T-cell (primary cell): ENCODE measurements at regions not wholly inside any gene's neighbourhood (a gene's known extent, or its start where the extent isn't known, plus 50 kb on each side); places are given as distances from the start of the nearest gene placed in this dataset.

ENCODE experiments used
- ATAC-seq, 4 experiments: fragments of 200-7000 bp in 3 of 4; fragments of 150-1000 bp in 1 of 4; cut with Tn5 transposase; replicated peaks in 1 of 4; 1 replicate in 3 of 4; 2 replicates in 1 of 4; pipeline ENCODE4 v1.10.0; 2021; ENCODE audit warnings: moderate library complexity in 3 of 4, mild to moderate bottlenecking in 2 of 4, moderate number of reproducible peaks in 1 of 4
- CTCF ChIA-PET, 2 donors: fragments of 300-600 bp; sonication (Branson Sonifier 250); formaldehyde crosslinking; loops; one replicate each; lab custom pipeline; 2022; ENCODE audit warnings: antibody characterized with exemption in 2 of 2; lab: Charles Lee
- POLR2A ChIA-PET, 2 donors: fragments of 300-600 bp; sonication (Branson Sonifier 250); formaldehyde crosslinking; loops; one replicate each; lab custom pipeline; 2022; ENCODE audit warnings: antibody characterized with exemption in 2 of 2; lab: Charles Lee
- DNase-seq, 35 experiments: peaks; one replicate each; pipeline versions ENCODE4 v3.0.0 to v3.0.0-alpha.2; 2013 to 2023
- H3K27ac ChIP-seq: one replicate; pipeline ENCODE4 v1.5.1; 2013; ENCODE audit warnings: low read length
- H3K27me3 ChIP-seq, 2 experiments: replicated peaks in 1 of 2; 1 replicate in 1 of 2; 2 replicates in 1 of 2; pipeline versions ENCODE4 v1.6.1 to v1.7.0; 2013; ENCODE audit warnings: low read length in 1 of 2, mixed read lengths in 1 of 2; ENCODE audit not compliant: control insufficient read depth in 2 of 2, insufficient read depth in 2 of 2; ENCODE audit errors: extremely low read depth in 1 of 2
- H3K36me3 ChIP-seq, 2 donors: 1 replicate in 1 of 2; 2 replicates in 1 of 2; pipeline versions ENCODE4 v1.6.1 to v1.7.0; 2013; ENCODE audit warnings: low read length in 1 of 2; ENCODE audit not compliant: control insufficient read depth in 2 of 2, insufficient read depth in 1 of 2; ENCODE audit errors: extremely low read depth in 1 of 2
- H3K4me1 ChIP-seq, 2 experiments: 1 replicate in 1 of 2; 2 replicates in 1 of 2; pipeline versions ENCODE4 v1.6.1 to v1.7.0; 2013; ENCODE audit warnings: low read length in 2 of 2, mixed read lengths in 1 of 2; ENCODE audit not compliant: insufficient read depth in 2 of 2, control insufficient read depth in 1 of 2; ENCODE audit errors: extremely low read depth in 1 of 2
- H3K4me3 ChIP-seq, 2 donors: 1 replicate in 1 of 2; 2 replicates in 1 of 2; pipeline versions ENCODE4 v1.5.1 to v1.7.0; 2013; ENCODE audit warnings: mild to moderate bottlenecking in 2 of 2, low read length in 1 of 2, moderate library complexity in 1 of 2; ENCODE audit not compliant: control insufficient read depth in 1 of 2; ENCODE audit errors: extremely low read depth in 1 of 2
- H3K9me3 ChIP-seq: 2 replicates; pipeline ENCODE4 v1.7.0; 2013
- H3K27ac Mint-ChIP-seq, 2 donors: one replicate each; pipeline ENCODE4 v1.8.0; 2020 to 2021; ENCODE audit warnings: mild to moderate bottlenecking in 2 of 2, mixed read lengths in 2 of 2
- H3K27me3 Mint-ChIP-seq, 2 donors: one replicate each; pipeline ENCODE4 v1.8.0; 2021 to 2022; ENCODE audit warnings: mixed read lengths in 2 of 2
- H3K36me3 Mint-ChIP-seq: one replicate; pipeline ENCODE4 v1.8.0; 2021; ENCODE audit warnings: mixed read lengths
- H3K4me1 Mint-ChIP-seq, 3 donors: one replicate each; pipeline ENCODE4 v1.8.0; 2020 to 2022; ENCODE audit warnings: mixed read lengths in 3 of 3, mild to moderate bottlenecking in 1 of 3
- H3K4me3 Mint-ChIP-seq, 3 donors: one replicate each; pipeline ENCODE4 v1.8.0; 2020 to 2022; ENCODE audit warnings: mild to moderate bottlenecking in 3 of 3, mixed read lengths in 3 of 3, moderate library complexity in 3 of 3
- H3K9me3 Mint-ChIP-seq, 3 donors: one replicate each; pipeline ENCODE4 v1.8.0; 2020 to 2022; ENCODE audit warnings: mixed read lengths in 3 of 3
- WGBS: methylation state at CpG from one replicate; pipeline ENCODE4 v1.1.5; 2013; ENCODE audit warnings: missing lambda C conversion rate; ENCODE audit not compliant: insufficient coverage; 5-methylcytosine and 5-hydroxymethylcytosine counted together

DNA sequence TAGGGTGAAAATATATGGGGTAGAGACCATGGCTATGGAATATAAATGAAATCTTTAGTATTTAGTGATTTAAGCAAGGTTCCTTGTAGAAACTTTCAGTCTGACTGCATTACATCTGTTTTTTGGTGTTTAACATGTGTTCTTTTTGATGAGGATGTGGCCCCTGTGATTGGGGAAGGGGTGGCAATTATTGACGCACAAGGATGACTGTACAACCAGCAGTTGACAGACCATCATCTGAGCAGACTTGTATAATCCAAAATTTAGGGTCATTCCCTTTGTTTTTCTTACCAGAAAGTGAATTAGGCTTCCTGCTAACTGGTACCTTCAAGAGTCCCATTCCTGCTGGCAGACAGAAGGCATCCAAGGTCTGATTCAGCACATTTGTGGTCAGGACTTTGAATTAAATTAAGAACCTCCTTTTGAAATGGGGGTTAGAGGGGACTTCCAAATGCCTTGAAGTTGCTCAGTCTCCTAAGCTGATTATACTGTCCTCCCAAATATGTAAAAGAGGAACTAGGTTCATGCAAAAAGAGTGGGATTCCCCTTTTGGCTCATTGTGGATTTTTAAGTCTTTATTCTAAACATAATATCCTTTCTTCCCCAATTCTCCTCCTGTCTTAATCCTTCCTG is 112.4 kb upstream of the CXCL13 start:
- CTCF ChIA-PET: no interaction called here
- Histone ChIP-seq H3K9me3 (no peaks in the 10 kb centered on the region), H3K4me1 (no peaks in the 10 kb centered on the region), H3K27me3 (no peaks in the 10 kb centered on the region), H3K4me3 (no peak overlapping the region), H3K27ac (no peak overlapping the region), H3K36me3 (no peaks in the 10 kb centered on the region)
- 80% methylated on average over 1 of the region's 1 CpG for WGBS
- ATAC-seq (no peak), DNase-seq (no peak)
- POLR2A ChIA-PET: interaction anchor here in 1 of 2 donors (0.6 kb wide), 1 partner anchor 1100 kb away, joined by 3 read pairs; no protein-coding TSS in a partner anchor
- H3K9me3 Mint-ChIP-seq: no peaks in the 10 kb centered on the region
- H3K27ac Mint-ChIP-seq: no peak overlapping the region
- H3K27me3 Mint-ChIP-seq: peaks cover 7 to 22% of the 10 kb centered on the region in 2 donors
- no peak overlapping the region for H3K4me3 Mint-ChIP-seq
- H3K36me3 Mint-ChIP-seq: no peaks in the 10 kb centered on the region
- no peaks in the 10 kb centered on the region for H3K4me1 Mint-ChIP-seq

DNA sequence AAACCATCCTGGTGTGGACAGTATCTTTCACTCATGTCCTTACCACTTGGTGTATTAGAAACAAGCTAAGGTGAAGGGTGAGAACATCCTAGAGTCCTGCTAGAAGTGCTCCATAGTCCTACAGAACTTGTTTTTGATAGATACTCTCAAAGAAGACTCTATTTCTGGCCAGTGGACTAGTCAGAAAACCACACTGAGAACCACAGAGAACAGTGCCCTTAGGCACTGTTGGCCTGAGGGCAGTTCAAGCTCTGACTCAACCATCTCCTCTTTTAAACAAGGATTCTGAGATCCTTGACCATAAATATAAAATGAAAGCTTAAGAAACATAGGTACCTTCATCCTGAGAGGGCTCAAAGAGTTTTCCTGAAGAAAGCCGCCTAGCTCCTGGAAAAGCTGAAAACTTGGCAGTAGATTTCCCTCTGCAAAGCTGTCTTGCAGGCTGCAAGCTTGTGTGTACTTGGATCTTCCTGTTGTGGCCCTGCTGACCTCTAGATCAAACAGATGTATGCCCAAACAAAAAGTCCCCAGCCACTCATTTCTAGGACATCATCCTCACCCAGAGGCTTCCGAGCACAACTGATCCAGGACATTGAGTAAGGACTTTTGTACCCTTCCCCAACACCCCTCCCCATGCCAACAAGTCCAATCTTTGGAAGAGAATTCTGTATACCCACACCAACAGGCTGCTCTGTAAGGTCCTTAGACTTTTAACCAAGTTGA is 111.6 kb upstream of the CXCL13 start:
- H3K9me3 ChIP-seq: no peaks in the 10 kb centered on the region
- DNase-seq (no peak), ATAC-seq (no peak)
- no peak overlapping the region for H3K4me3 Mint-ChIP-seq
- H3K4me3 ChIP-seq: no peak overlapping the region
- no peaks in the 10 kb centered on the region for H3K36me3 ChIP-seq
- no peak overlapping the region for H3K27ac Mint-ChIP-seq
- no peaks in the 10 kb centered on the region for H3K4me1 Mint-ChIP-seq
- ChIA-PET POLR2A (interaction anchor here in 1 of 2 donors (0.6 kb wide), 1 partner anchor 1101 kb away, joined by 3 read pairs; no protein-coding TSS in a partner anchor), CTCF (no interaction called here)
- H3K9me3 Mint-ChIP-seq: no peaks in the 10 kb centered on the region
- no peaks in the 10 kb centered on the region for H3K36me3 Mint-ChIP-seq
- no peak overlapping the region for H3K27ac ChIP-seq
- H3K4me1 ChIP-seq: no peaks in the 10 kb centered on the region
- 88% methylated on average over 2 of the region's 2 CpGs for WGBS
- peaks cover 7 to 22% of the 10 kb centered on the region in 2 donors for H3K27me3 Mint-ChIP-seq
- H3K27me3 ChIP-seq: no peaks in the 10 kb centered on the region

DNA sequence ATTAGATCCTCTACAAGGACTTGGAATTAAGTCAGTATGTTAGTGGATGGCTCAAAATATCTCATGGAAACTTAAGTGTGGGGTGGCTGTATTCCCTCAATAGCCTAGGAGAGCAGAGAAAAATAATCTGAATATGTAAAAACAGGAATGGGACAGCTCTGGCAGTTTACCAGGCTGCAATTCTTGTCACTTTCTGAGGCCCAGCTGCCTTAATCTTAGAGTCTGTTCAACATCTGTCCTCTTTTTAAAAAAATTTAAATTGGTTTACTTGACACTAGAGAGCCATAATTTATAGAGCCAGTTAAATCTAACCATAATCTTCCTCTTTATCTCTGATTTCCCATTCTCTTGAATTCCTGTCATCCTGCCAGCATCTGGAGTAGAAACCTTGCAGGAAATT is 109.2 kb upstream of the CXCL13 start:
- no peak for ATAC-seq
- H3K36me3 Mint-ChIP-seq: no peaks in the 10 kb centered on the region
- H3K27me3 Mint-ChIP-seq: peaks cover 0 to 7% of the 10 kb centered on the region in 2 donors
- POLR2A ChIA-PET: no interaction called here
- H3K36me3 ChIP-seq: no peaks in the 10 kb centered on the region
- no peaks in the 10 kb centered on the region for H3K4me1 ChIP-seq
- H3K4me1 Mint-ChIP-seq: no peaks in the 10 kb centered on the region
- H3K4me3 ChIP-seq: no peak overlapping the region
- CTCF ChIA-PET: no interaction called here
- no peak for DNase-seq
- no peak overlapping the region for H3K27ac ChIP-seq
- no peaks in the 10 kb centered on the region for H3K27me3 ChIP-seq
- no peaks in the 10 kb centered on the region for H3K9me3 Mint-ChIP-seq
- no peak overlapping the region for H3K4me3 Mint-ChIP-seq
- H3K27ac Mint-ChIP-seq: no peak overlapping the region
- no peaks in the 10 kb centered on the region for H3K9me3 ChIP-seq

DNA sequence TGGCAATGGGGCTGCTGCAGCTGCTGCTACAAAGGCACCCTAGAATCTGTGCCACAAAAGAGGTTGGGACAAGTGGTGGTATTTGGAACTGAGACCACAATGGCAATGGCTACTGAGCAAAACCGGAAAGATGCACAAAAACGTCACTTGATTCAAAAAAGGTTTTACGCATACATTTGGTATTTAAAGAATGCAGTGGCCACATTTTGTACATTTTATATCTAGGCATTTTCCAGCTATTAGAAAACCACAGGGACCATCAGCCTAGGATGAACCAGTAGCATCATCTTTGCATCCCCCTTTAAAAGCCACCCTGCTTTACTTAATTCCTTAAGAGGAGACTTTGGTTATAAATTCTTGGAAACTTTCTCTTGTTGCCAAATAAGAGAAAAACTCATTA is 104.8 kb upstream of the CXCL13 start:
- H3K27me3 Mint-ChIP-seq: no peaks in the 10 kb centered on the region
- ChIA-PET POLR2A (no interaction called here), CTCF (no interaction called here)
- H3K27ac Mint-ChIP-seq: no peak overlapping the region
- H3K4me3 Mint-ChIP-seq: no peak overlapping the region
- H3K4me3 ChIP-seq: no peak overlapping the region
- no peaks in the 10 kb centered on the region for H3K36me3 ChIP-seq
- H3K4me1 ChIP-seq: no peaks in the 10 kb centered on the region
- H3K27ac ChIP-seq: no peak overlapping the region
- H3K4me1 Mint-ChIP-seq: no peaks in the 10 kb centered on the region
- WGBS: 100% methylated on average over 2 of the region's 3 CpGs
- no peak for ATAC-seq
- no peaks in the 10 kb centered on the region for H3K9me3 Mint-ChIP-seq
- H3K9me3 ChIP-seq: no peaks in the 10 kb centered on the region
- DNase-seq: no peak
- H3K36me3 Mint-ChIP-seq: no peaks in the 10 kb centered on the region
- no peaks in the 10 kb centered on the region for H3K27me3 ChIP-seq

DNA sequence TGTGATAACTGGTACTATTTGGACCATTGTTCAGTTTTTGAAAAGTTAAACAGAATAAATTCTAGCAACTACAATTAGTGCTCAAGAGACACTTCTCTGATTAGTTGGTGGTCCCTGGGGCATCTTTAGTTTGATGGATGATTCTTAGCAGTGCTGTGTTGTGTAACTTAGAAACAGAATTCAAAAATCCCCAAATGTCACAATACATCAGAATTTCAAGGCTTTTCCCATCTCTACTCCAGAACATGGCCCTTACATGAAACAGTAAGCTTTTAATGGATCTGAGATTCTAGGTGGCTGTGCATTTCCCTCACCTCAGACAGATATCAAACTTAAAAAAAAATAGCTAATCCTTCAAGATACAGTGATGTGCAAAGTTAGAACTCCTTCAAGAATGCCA is 104.4 kb upstream of the CXCL13 start:
- no peak overlapping the region for H3K27ac Mint-ChIP-seq
- no peaks in the 10 kb centered on the region for H3K9me3 ChIP-seq
- H3K9me3 Mint-ChIP-seq: no peaks in the 10 kb centered on the region
- no peaks in the 10 kb centered on the region for H3K4me1 ChIP-seq
- H3K27me3 ChIP-seq: no peaks in the 10 kb centered on the region
- H3K27ac ChIP-seq: no peak overlapping the region
- H3K36me3 Mint-ChIP-seq: no peaks in the 10 kb centered on the region
- H3K4me1 Mint-ChIP-seq: no peaks in the 10 kb centered on the region
- H3K4me3 Mint-ChIP-seq: no peak overlapping the region
- POLR2A ChIA-PET: no interaction called here
- no peaks in the 10 kb centered on the region for H3K27me3 Mint-ChIP-seq
- CTCF ChIA-PET: no interaction called here
- H3K36me3 ChIP-seq: no peaks in the 10 kb centered on the region
- H3K4me3 ChIP-seq: no peak overlapping the region
- DNase-seq: no peak
- no peak for ATAC-seq

DNA sequence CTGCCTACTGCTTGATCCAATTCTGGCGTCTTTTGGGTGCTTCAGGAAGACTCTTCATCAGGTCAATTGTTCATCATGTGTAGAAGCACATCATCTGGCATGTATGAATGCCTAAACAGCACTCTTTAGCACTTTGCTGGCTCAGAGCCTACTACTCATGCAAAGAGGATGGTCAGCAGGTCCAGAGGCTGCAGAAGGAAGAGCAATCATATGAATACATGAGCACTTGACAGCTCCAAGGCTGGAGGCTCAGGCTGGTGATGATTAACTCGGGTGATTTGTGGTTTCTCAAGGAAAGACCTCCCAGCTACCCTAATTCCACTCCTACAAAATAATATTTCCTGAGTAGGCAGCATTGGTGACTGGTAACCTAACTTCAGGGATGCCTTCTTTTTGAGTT is 103.8 kb upstream of the CXCL13 start:
- Mint-ChIP-seq H3K4me3 (no peak overlapping the region), H3K4me1 (no peaks in the 10 kb centered on the region), H3K9me3 (no peaks in the 10 kb centered on the region), H3K27me3 (no peaks in the 10 kb centered on the region), H3K36me3 (no peaks in the 10 kb centered on the region), H3K27ac (no peak overlapping the region)
- Histone ChIP-seq H3K27me3 (no peaks in the 10 kb centered on the region), H3K27ac (no peak overlapping the region), H3K36me3 (no peaks in the 10 kb centered on the region), H3K4me3 (no peak overlapping the region), H3K9me3 (no peaks in the 10 kb centered on the region), H3K4me1 (no peaks in the 10 kb centered on the region)
- ChIA-PET POLR2A (no interaction called here), CTCF (no interaction called here)
- ATAC-seq: no peak
- no peak for DNase-seq
- WGBS: 76% methylated on average over 1 of the region's 2 CpGs
